H1 (cell line): ENCODE measurements at regions not wholly inside any gene's neighbourhood (a gene's known extent, or its start where the extent isn't known, plus 50 kb on each side); places are given as distances from the start of the nearest gene placed in this dataset.

Experiments
- CTCF ChIA-PET: fragments of 300-600 bp; sonication (Branson Sonifier 250); formaldehyde crosslinking; loops from one replicate; lab custom pipeline; 2021; ENCODE audit not compliant: partially characterized antibody; lab: Charles Lee
- POLR2A ChIA-PET: fragments of 300-600 bp; sonication (Branson Sonifier 250); formaldehyde crosslinking; loops from one replicate; lab custom pipeline; 2021; ENCODE audit warnings: inconsistent platforms; ENCODE audit not compliant: partially characterized antibody; lab: Charles Lee
- DNase-seq, 2 experiments: peaks; one replicate each; pipeline versions ENCODE4 v3.0.0 to v3.0.0-alpha.2; 2010 to 2022; ENCODE audit warnings: low spot score in 2 of 2, low read depth in 1 of 2, mixed read lengths in 1 of 2
- FAIRE-seq: peaks from 2 replicates; lab custom pipeline; 2011; peaks lifted over from hg19 to GRCh38; lab: Jason Lieb, UNC
- H2AFZ ChIP-seq: 2 replicates; pipeline ENCODE4 v1.8.1; 2012; ENCODE audit warnings: low read length, inconsistent platforms
- H2AK5ac ChIP-seq: 2 replicates; pipeline ENCODE4 v1.6.1; 2013; ENCODE audit warnings: low read depth, low read length
- H2BK120ac ChIP-seq: replicated peaks from 2 replicates; pipeline ENCODE3; 2013; ENCODE audit warnings: low read depth, low read length, inconsistent platforms
- H2BK12ac ChIP-seq: 2 replicates; pipeline ENCODE4 v1.6.1; 2013; ENCODE audit warnings: low read depth, low read length
- H2BK15ac ChIP-seq: 2 replicates; pipeline ENCODE4 v1.6.1; 2013; ENCODE audit warnings: low read length
- H2BK20ac ChIP-seq: 2 replicates; pipeline ENCODE4 v1.6.1; 2013; ENCODE audit warnings: low read length
- H2BK5ac ChIP-seq: 2 replicates; pipeline ENCODE4 v1.6.1; 2013; ENCODE audit warnings: low read depth, low read length
- H3K14ac ChIP-seq: 2 replicates; pipeline ENCODE4 v1.6.1; 2013; ENCODE audit warnings: inconsistent platforms; ENCODE audit not compliant: insufficient read length
- H3K18ac ChIP-seq: 2 replicates; pipeline ENCODE4 v1.6.1; 2013; ENCODE audit warnings: low read length; ENCODE audit errors: extremely low read depth
- H3K23ac ChIP-seq: 2 replicates; pipeline ENCODE4 v1.6.1; 2013; ENCODE audit warnings: inconsistent platforms; ENCODE audit not compliant: insufficient read length
- H3K23me2 ChIP-seq: 2 replicates; pipeline ENCODE4 v1.6.1; 2013; ENCODE audit warnings: low read depth, low read length
- H3K27ac ChIP-seq: 2 replicates; pipeline ENCODE4 v1.6.1; 2011; ENCODE audit warnings: low read depth, low read length, inconsistent platforms
- H3K27me3 ChIP-seq, 4 experiments: replicated peaks in 1 of 4; 1 replicate in 1 of 4; 2 replicates in 3 of 4; pipeline versions ENCODE4 v1.6.1 to v1.8.1; 2011 to 2013; ENCODE audit warnings: low read length in 3 of 4, mild to moderate bottlenecking in 3 of 4, inconsistent platforms in 2 of 4, mixed read lengths in 2 of 4, moderate library complexity in 1 of 4; ENCODE audit not compliant: control insufficient read depth in 3 of 4, insufficient read depth in 3 of 4; ENCODE audit errors: extremely low read depth in 1 of 4
- H3K36me3 ChIP-seq, 4 experiments: 2 replicates each; pipeline versions ENCODE4 v1.6.1 to v1.8.1; 2011 to 2013; ENCODE audit warnings: mild to moderate bottlenecking in 4 of 4, low read length in 3 of 4, moderate library complexity in 2 of 4, control low read depth in 1 of 4, inconsistent platforms in 1 of 4; ENCODE audit not compliant: insufficient read depth in 4 of 4, control insufficient read depth in 2 of 4
- H3K4ac ChIP-seq: replicated peaks from 2 replicates; pipeline ENCODE3; 2013; ENCODE audit warnings: low read length, low read depth, mixed read lengths, inconsistent platforms; ENCODE audit not compliant: insufficient read length
- H3K4me1 ChIP-seq, 4 experiments: replicated peaks in 1 of 4; 1 replicate in 1 of 4; 2 replicates in 3 of 4; pipeline versions ENCODE4 v1.6.1 to v1.8.1; 2011 to 2013; ENCODE audit warnings: low read length in 3 of 4, inconsistent platforms in 2 of 4, mixed read lengths in 1 of 4; ENCODE audit not compliant: insufficient read depth in 4 of 4, control insufficient read depth in 3 of 4
- H3K4me2 ChIP-seq, 2 experiments: 2 replicates each; pipeline versions ENCODE4 v1.6.1 to v1.8.1; 2011 to 2013; ENCODE audit warnings: low read depth in 2 of 2, low read length in 2 of 2, control low read depth in 1 of 2, inconsistent platforms in 1 of 2, mild to moderate bottlenecking in 1 of 2; ENCODE audit not compliant: insufficient read depth in 1 of 2
- H3K4me3 ChIP-seq, 4 experiments: fragments of 200-600, 300-600 bp in 1 of 4; sonication (generic), shearing (Covaris generic), sonication (Bioruptor Twin) in 1 of 4; 2 replicates each; pipeline versions ENCODE4 v1.5.1 to v1.8.1; 2011 to 2016; ENCODE audit warnings: low read length in 4 of 4, low read depth in 3 of 4, control low read depth in 2 of 4, inconsistent platforms in 2 of 4, mild to moderate bottlenecking in 2 of 4, mixed read lengths in 1 of 4, moderate library complexity in 1 of 4; ENCODE audit not compliant: insufficient read depth in 2 of 4; ENCODE audit errors: extremely low read depth in 1 of 4
- H3K56ac ChIP-seq: replicated peaks from 2 replicates; pipeline ENCODE3; 2013; ENCODE audit warnings: low read depth, mild to moderate bottlenecking, mixed read lengths, low read length, inconsistent platforms; ENCODE audit not compliant: insufficient read length
- H3K79me1 ChIP-seq: 2 replicates; pipeline ENCODE4 v1.6.1; 2013; ENCODE audit warnings: low read depth, low read length, control low read depth
- H3K79me2 ChIP-seq, 2 experiments: 2 replicates each; pipeline versions ENCODE4 v1.6.1 to v1.8.1; 2012 to 2013; ENCODE audit warnings: low read length in 2 of 2, mild to moderate bottlenecking in 2 of 2, inconsistent platforms in 1 of 2; ENCODE audit not compliant: insufficient read depth in 2 of 2, control insufficient read depth in 1 of 2
- H3K9ac ChIP-seq, 4 experiments: replicated peaks in 1 of 4; 1 replicate in 1 of 4; 2 replicates in 3 of 4; pipeline versions ENCODE4 v1.6.1 to v1.8.1; 2011 to 2013; ENCODE audit warnings: low read depth in 3 of 4, low read length in 3 of 4, control low read depth in 2 of 4, mild to moderate bottlenecking in 2 of 4, moderate library complexity in 2 of 4, inconsistent platforms in 1 of 4; ENCODE audit errors: extremely low read depth in 1 of 4
- H3K9me3 ChIP-seq, 2 experiments: 2 replicates each; pipeline versions ENCODE4 v1.6.1 to v1.8.1; 2012 to 2013; ENCODE audit warnings: mild to moderate bottlenecking in 2 of 2, moderate library complexity in 2 of 2, control low read depth in 1 of 2, inconsistent platforms in 1 of 2, low read depth in 1 of 2, low read length in 1 of 2, mixed read lengths in 1 of 2; ENCODE audit not compliant: insufficient read depth in 2 of 2
- H4K20me1 ChIP-seq, 2 experiments: replicated peaks in 1 of 2; 2 replicates each; pipeline versions ENCODE3 to v1.8.1; 2011 to 2013; ENCODE audit warnings: inconsistent platforms in 2 of 2, low read length in 2 of 2, mild to moderate bottlenecking in 1 of 2; ENCODE audit not compliant: insufficient read depth in 2 of 2, control insufficient read depth in 1 of 2
- H4K5ac ChIP-seq: 2 replicates; pipeline ENCODE4 v1.6.1; 2013; ENCODE audit warnings: low read length, low read depth, mixed read lengths, inconsistent platforms; ENCODE audit not compliant: insufficient read length
- H4K8ac ChIP-seq: 2 replicates; pipeline ENCODE4 v1.8.0; 2013; ENCODE audit warnings: mild to moderate bottlenecking, moderate library complexity, low read length, inconsistent platforms; ENCODE audit not compliant: insufficient read depth; ENCODE audit errors: extremely low read depth
- H4K91ac ChIP-seq: replicated peaks from 2 replicates; pipeline ENCODE3; 2013; ENCODE audit warnings: low read length, mixed read lengths, inconsistent platforms; ENCODE audit not compliant: insufficient read length
- ATF3 ChIP-seq: IDR thresholded peaks from 2 replicates; pipeline ENCODE4 v1.6.1; 2011; ENCODE audit warnings: low read depth, mild to moderate bottlenecking, low read length; ENCODE audit not compliant: insufficient read depth
- BCL11A ChIP-seq, 2 experiments: IDR thresholded peaks; one replicate each; pipeline ENCODE4 v1.6.1; 2011; ENCODE audit warnings: low read depth in 2 of 2, low read length in 2 of 2, mild to moderate bottlenecking in 2 of 2
- BRCA1 ChIP-seq: IDR thresholded peaks from 2 replicates; pipeline ENCODE4 v1.6.1; 2012; ENCODE audit warnings: low read depth, low read length, improper control_type of control experiment
- E2F6 ChIP-seq: IDR thresholded peaks from 2 replicates; pipeline ENCODE4 v1.6.1; 2012; ENCODE audit warnings: inconsistent platforms
- EP300 ChIP-seq, 2 experiments: IDR thresholded peaks; 1 replicate in 1 of 2; 2 replicates in 1 of 2; pipeline ENCODE4 v1.6.1; 2011 to 2012; ENCODE audit warnings: low read depth in 2 of 2, low read length in 2 of 2, mild to moderate bottlenecking in 2 of 2, borderline replicate concordance in 1 of 2, inconsistent platforms in 1 of 2, moderate library complexity in 1 of 2
- POLR2A ChIP-seq, 2 experiments: IDR thresholded peaks; 1 replicate in 1 of 2; 2 replicates in 1 of 2; pipeline ENCODE4 v1.6.1; 2011; ENCODE audit warnings: low read depth in 2 of 2, low read length in 2 of 2, mild to moderate bottlenecking in 2 of 2; ENCODE audit errors: control extremely low read depth in 1 of 2
- RBBP5 ChIP-seq: IDR thresholded peaks from 2 replicates; pipeline ENCODE4 v1.7.1; 2012; ENCODE audit warnings: low read depth, mild to moderate bottlenecking, inconsistent platforms, low read length, moderate library complexity, borderline replicate concordance
- SIX5 ChIP-seq: IDR thresholded peaks from 2 replicates; pipeline ENCODE4 v1.6.1; 2011; ENCODE audit warnings: mild to moderate bottlenecking, low read depth, low read length

GRCh38 chr20:55097621-55098020 lies 622.2 kb downstream of the DOK5 start:
- Histone ChIP-seq H4K5ac (no peak overlapping the region), H3K79me1 (no peaks in the 10 kb centered on the region), H2BK5ac (no peak overlapping the region), H3K4me2 (no peak overlapping the region), H3K14ac (no peak overlapping the region), H2BK15ac (no peak overlapping the region), H2BK12ac (no peak overlapping the region), H3K9ac (no peak overlapping the region), H3K4me3 (no peak overlapping the region), H4K91ac (no peak overlapping the region), H3K4me1 (no peaks in the 10 kb centered on the region), H4K8ac (no peak overlapping the region), H3K9me3 (no peaks in the 10 kb centered on the region), H3K56ac (no peak overlapping the region), H3K27me3 (no peaks in the 10 kb centered on the region), H3K27ac (no peak overlapping the region), H3K18ac (no peak overlapping the region), H3K23me2 (no peaks in the 10 kb centered on the region; the same call in 1 of the 2 replicates), H3K36me3 (no peaks in the 10 kb centered on the region), H4K20me1 (no peaks in the 10 kb centered on the region), H3K79me2 (no peaks in the 10 kb centered on the region), H2BK20ac (no peak overlapping the region), H2AK5ac (no peak overlapping the region), H3K23ac (no peak overlapping the region), H2BK120ac (no peak overlapping the region), H2AFZ (no peak overlapping the region), H3K4ac (no peak overlapping the region)
- FAIRE-seq (no peak), DNase-seq (no peak)
- POLR2A ChIA-PET = no interaction called here
- CTCF ChIA-PET = no interaction called here
- TF ChIP-seq BRCA1 = no peak
- no peak for TF ChIP-seq BCL11A (IDR thresholded peaks at IDR 0.05; ENCODE audit: low read depth in 2 of 2, low read length in 2 of 2)
- TF ChIP-seq SIX5 = no peak
- TF ChIP-seq ATF3 = no peak
- TF ChIP-seq E2F6 = no peak
- no peak for TF ChIP-seq RBBP5
- TF ChIP-seq POLR2A (IDR thresholded peaks at IDR 0.05; ENCODE audit: control extremely low read depth in 1 of 2, low read depth in 2 of 2, low read length in 2 of 2) = no peak
- TF ChIP-seq EP300 (IDR thresholded peaks at IDR 0.05; ENCODE audit: borderline replicate concordance in 1 of 2, low read depth in 2 of 2, low read length in 2 of 2) = no peak
